ENCODE measurements at regions not wholly inside any gene's neighbourhood (a gene's known extent, or its start where the extent isn't known, plus 50 kb on each side); places are given as distances from the start of the nearest gene placed in this dataset.
"Not testable (repeated sequence)": the region's sequence is repeated elsewhere in the genome, so short reads cannot be mapped to it uniquely, and the experiment has no call there.

DNA sequence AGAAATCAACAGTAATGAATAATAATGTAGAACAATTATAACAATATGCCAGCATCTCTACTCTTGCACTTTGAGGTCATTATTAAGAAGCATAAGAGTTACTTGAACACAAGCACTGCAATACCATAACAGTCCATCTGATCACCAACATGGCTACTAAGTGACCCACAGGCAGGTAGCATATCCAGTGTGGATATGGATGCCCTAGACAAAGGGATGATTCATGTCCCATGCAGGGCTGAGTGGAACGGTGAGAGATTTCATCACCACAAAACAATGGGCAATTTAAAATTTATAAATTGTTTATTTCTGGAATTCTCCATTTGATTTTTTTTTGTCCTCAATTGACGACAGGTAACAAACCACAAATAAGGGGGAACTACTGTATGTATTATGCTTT lies 107.7 kb upstream of the TSC22D2 start:
- DNase-seq: no peak

DNA sequence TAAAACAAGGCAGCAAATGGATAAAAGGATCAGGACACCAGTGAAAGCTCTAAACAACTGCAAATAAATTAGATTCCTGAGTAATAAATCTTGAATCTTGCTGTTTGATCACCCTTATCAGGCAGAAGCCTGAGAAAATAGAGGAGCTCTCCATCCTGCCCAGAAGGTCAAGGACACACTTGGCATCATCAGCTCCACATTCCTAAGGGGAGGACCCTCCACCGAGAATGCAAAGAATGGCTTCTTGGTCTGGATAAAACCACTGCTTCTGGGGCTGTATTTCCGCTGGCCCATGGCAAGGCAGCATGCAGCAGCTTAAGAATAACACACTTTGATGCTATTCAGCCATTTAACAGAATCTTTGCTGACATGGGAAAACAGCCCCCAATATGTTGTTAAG lies 108.9 kb upstream of the TSC22D2 start:
- DNase-seq: no peak

DNA sequence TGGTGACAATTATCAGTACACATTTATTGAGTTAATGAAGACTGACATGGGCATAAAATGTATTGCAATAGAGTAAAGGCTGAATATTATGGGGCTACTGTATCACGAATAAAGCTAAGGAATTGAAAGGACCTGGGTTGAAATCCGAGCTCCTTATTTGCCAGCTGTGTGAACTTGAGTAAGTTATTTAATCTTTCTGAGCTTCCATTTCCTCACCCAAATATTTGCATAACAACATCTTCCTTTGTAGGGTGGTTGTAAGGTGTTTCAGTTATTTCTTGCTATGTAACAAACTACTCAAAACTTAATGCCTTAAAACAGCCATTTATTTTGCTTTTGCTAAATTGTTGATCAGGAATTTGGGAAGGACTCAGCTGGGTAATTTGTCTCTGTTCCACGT lies 111.1 kb upstream of the TSC22D2 start:
- no peak for DNase-seq

DNA sequence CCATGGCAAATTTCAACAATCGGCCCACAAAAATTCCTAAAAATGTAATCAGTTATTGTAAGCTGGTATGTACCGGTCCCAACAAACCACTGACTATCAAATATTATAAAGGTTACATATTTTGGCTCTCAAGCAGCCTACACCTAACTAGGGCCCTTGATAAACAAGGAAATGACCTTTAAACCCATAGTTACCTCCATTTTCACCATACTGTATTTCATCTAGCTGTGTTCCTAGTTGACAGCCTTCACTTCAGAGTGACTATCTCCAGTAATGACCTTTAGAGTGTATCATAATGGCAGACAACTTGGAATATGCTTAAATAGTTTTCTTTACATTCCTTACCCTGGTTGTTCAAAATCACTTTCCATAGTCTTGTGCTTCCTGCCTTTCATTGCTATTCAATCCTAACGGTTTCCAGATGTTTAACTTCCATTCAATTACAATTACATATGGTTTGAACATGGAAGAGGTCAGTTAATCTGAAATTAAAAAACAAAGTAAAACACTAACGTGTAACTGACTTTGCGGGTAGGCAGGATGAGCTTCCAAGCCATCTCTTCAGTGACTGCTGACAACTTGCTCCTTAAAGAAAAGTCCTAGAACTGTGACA lies 111.9 kb upstream of the TSC22D2 start:
- no peak for DNase-seq

DNA sequence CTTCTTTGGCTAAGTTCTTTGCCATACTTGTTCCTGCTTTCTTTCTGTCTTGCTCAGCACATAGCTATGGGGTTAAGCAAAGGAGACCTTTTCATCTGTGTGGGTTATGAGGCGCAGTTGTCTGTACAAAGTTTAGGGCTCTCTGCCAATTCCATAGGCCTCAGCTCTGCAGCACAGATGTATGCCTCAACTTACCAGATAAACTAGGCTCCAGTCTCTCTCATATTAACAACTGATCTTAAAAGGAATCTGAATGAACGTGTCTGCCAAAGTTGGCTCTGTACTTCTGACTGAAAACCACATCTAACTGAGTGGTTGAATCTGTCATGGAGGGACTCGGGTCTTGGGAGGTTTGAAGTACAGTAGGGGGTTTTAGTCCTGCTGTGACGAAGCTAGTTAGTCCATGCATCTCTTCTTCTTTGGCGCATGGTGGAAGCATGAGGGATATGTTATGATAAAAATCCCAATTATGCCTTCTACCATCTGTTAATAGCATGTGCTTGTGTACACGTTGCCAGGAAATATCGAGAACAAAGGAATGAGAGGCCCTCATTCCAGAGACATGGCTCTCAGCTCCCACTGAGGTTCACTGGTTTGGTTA lies 114.6 kb upstream of the TSC22D2 start:
- no peak for DNase-seq

DNA sequence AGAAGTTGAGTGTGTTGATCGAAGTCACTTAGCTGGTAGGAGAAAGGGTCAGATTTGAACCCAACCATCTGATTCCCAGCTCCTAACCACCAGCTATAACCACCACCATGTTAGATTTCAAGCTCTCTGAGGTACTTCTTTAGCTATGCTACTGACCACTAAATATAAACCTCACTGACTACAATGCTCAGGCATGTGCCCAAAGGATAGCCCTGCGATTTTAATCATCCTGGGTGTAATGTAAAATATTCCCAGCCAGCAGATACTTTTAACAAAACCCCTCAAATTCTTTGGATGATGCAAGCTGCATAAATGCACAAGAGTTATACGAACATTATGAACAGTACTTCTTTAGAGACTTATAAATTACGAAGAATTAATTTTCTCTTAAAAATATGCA lies 115.2 kb upstream of the TSC22D2 start:
- DNase-seq: no peak

DNA sequence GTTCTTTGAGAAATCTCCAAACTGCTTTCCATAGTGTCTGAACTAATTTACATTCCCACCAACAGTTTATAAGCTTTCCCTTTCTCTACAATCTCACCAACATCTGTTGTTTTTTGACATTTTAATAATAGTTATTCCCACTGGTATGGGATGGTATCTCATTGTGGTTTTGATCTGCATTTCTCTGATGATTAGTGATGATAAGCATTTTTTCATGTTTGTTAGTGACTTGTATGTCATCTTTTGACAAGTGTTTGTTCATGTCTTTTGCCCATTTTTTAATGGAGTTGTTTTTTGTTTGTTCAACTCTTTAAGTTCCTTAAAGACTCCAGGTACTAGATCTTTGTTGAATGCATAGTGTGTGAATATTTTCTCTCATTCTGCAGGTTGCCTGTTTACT lies 116.6 kb upstream of the TSC22D2 start:
- no peak for DNase-seq

DNA sequence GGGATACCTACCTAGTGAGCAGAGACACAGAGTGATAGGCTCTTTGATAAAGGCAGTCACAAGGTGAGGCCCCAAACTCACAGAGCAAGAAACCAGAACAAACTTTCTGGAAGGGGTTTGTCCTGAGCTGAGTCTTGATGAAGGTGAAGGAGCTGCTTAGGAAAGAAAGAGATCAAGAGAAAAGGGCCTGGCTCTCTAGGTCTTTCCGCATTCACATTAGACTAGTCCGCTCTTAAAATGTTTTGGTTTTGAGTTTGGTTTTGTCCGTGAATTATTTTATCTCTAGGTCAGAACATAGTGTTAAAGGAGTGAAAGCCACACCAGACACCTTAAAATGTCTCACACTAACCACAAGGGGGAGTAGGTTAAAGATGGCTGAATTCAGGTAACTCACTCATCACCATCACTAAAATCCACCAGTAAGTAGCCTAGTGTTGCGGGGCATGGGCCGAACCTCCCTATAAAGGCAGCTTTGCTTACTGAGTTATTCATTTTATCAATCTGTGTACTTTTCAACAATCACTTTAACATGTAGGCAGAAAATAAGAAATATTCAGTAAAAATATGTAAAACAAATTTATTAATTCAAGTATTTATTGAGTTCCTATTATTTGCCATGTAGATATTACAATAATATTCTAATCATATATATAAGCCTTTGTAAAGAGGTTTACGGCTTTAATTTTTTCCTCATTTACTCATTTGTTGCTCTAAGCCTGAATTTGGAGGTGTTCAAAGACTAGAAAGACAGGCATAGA lies 121.5 kb upstream of the TSC22D2 start:
- DNase-seq: no peak

DNA sequence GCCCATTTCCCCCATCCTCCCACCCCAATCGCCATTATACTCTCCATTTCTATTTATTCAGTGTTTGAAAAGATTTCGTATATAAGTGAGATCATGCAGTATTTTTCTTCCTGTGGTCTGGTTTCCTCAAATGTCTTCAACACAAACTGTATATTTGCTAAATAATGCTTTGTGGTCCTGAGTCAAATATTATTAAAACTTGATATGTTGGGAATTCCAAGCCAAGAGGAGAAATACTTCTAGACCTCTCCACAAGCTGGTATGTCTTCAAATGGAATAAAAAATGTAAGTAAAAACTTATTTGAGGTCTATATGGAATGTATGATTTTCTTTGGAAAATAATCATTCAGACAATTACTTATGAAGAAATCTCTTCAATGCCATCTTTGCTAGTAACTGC lies 122.5 kb upstream of the TSC22D2 start:
- no peak for DNase-seq

DNA sequence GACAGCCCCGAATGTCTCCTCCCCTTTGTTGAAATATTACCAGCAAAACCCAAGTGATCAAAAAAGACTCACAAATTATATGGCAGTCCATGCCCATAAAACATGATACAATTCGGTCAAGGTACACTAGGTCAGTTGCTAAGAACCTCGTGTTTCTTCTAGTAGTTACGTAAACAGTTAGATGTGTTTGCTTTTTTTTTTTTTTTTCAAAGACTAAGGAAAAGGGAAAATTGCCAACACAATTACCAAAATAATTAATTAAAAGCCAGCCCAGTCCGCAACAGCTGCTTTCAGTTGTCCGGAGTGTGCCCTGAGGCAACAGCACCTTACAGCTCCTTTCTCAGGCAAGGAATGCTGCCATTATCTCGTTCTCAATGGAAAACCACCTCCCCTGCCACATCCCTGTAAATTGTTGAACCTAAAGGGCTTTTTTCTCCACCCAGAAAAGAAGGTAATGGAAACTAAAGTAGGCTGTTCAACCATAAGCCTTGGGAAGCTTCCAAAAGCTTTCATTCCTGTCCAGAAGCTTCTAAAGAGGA lies 129.2 kb upstream of the TSC22D2 start:
- no peak for DNase-seq

DNA sequence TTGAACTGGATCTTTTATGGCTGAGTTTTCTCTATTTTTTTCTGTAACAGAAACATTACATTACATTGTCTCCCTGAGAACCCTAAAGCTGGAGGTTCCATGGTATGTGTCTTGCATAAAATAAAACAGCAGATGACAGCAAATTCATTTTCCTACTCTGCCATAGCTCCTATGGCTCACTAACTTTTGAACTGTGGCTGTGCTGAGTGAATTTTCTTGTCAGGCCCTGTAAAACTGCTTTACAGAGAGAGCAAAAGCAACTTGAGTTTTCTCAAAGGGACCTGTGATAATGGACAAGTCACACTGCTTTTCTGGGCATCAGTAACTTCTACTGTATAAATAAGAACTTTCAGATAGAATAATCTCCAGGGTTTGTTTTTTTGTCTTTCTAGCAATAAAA lies 129.9 kb upstream of the TSC22D2 start:
- DNase-seq: no peak

DNA sequence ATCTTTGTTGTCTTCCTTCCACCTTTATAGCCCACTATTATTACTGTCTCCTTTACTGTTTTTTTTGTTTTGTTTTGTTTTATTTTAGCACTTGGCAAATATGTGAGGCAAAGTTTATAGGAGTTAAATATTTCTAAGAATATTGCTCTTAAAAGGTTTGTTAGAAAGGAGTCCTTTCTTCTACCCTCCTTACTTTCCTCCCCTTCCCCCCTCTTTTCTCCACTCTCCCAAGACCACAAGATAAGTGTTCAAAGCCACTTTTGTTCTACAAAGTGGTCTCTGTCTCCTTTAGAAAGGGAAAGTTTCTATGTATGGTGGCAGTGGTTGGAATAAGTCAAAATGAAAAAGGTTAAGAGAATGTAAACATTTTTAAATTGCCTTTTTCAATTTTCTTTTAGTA lies 130.7 kb upstream of the TSC22D2 start:
- no peak for DNase-seq

DNA sequence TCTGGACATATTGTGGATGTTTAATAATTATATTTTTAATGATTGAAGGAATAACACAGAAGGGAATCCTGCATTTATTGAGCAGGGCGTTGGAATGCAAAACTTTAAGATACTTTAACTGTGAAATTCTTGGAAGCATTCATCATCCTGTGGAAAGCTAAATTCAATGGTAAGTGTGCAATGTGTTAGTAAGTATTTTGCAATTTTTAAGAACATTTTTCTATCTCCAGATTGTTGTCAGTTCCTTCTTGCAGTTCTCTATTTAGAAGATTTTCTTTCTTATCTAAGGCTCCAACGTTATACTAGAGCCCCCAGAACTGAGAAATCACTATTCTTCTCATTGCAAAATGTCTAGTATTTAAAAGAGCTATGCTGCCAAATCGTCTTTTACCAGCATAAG lies 132.2 kb upstream of the TSC22D2 start:
- DNase-seq: no peak

DNA sequence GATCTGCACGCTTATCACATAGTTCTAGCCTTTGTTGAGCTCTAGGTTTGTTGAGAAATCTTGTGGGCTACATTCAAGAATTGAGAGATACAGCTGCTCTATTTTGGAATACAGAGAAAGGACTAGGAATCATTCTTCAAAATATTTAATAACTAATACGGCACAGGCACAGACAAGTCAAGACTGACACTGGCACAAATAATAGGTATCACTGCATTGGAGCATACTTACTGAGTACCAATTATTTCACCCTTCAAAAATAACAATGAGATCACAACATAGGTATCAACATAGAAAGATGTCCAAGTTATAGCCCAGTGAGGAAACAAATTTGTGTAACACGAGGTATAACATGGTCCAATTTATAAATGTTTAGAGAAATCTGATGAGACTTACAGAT lies 133.7 kb upstream of the TSC22D2 start:
- DNase-seq: no peak

DNA sequence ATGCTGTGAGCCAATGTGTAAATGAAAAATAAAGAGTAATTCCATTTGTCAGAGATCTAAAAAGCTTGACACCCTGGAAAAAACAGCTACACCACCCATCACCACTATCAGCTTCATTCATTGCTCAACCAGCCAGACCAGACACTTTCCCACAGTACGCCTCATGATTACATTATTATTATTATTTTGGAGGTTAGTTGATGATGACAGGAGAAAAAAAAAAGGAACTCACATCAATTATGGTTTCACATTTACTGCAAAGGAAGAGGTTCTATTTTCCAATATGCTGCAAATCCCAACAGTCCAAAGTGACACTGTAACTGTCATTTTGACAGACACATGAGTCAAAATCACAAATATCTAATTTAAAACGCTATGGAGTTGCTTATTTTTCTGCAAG lies 134.7 kb upstream of the TSC22D2 start:
- DNase-seq: no peak

DNA sequence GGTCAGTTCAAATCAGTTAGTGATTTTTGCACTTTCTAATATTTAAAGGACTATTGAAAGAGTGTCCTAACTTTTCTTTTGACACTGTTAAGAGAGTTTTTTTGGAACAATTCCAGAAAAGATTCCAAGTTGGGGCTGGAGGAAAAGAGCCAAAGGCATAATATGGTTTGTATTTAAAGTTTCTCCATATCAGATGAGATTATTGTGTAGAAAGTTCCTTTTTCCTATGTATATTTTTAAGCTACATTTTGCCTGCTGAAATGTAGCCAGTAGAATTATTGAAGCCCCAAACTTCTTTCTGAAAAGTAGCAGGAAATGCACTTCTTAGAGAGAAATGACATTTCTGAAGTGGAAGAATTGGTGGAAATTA lies 136.5 kb upstream of the TSC22D2 start:
- no peak for DNase-seq

DNA sequence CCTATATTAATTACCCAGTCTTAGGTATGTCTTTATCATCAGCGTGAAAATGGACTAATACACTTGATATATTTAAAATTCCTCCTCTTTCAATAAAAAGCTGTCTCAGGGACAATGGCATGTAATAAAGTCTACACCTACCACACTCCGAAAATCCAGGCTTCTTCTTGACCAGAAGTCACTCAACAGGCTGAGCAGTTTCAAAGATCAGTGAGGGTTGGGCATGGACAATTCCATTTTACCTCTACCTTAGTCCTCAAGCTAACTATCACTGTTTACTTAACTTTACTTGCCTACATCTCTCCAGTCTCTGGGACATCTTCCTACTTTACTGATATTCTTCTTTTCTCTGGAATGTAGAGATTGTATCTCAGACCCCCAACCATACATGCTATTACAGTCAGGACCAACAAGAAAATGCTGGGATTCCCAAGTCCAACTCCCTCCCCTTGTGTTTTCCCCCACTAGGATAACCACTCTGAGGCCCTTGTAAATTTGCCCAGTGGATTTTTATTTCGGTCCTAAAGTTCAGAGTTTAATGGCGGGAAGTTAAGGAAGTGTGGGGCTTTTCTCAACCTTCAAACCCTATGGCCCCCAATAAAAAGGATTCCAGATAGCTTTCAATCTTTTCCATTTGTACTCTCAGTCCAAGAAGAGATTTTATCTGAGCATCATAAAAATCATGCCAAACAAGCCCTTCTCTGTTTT lies 137.1 kb upstream of the TSC22D2 start:
- DNase-seq: no peak

DNA sequence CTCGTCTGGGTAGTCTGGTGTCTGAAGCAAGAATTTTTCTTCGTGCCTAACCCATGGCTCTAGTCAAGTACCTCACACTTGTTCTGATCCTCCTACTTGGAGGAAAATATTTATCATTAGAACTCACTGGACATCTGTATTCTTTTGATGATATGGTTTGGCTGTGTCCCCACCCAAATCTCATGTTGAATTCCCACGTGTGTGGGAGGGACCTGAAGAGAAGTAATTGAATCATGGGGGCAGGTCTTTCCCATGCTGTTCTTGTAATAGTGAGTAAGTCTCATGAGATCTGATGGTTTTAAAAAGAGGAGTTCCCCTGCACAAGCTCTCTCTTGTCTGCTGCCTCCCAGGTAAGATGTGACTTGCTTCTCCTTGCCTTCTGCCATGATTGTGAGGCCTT lies 137.7 kb upstream of the TSC22D2 start:
- DNase-seq: not testable (repeated sequence)

DNA sequence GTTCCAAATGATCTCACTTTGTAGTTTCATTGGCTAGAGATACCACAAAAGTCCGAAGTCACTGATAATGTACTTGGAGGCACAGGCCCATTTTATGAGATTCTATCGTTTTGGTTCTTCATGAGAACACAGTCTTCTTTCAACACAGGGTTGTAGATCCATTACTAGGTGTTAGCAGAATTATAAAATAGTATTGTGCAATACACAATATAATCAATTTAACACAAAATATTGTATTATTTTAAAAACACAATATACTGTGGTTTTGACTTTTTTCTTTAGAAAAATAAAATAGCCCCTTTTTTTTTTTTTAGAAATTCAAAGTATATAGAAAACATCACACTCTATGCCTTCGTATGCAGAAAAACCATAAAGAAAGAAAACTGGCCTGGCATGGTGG lies 138.6 kb upstream of the TSC22D2 start:
- DNase-seq: no peak

DNA sequence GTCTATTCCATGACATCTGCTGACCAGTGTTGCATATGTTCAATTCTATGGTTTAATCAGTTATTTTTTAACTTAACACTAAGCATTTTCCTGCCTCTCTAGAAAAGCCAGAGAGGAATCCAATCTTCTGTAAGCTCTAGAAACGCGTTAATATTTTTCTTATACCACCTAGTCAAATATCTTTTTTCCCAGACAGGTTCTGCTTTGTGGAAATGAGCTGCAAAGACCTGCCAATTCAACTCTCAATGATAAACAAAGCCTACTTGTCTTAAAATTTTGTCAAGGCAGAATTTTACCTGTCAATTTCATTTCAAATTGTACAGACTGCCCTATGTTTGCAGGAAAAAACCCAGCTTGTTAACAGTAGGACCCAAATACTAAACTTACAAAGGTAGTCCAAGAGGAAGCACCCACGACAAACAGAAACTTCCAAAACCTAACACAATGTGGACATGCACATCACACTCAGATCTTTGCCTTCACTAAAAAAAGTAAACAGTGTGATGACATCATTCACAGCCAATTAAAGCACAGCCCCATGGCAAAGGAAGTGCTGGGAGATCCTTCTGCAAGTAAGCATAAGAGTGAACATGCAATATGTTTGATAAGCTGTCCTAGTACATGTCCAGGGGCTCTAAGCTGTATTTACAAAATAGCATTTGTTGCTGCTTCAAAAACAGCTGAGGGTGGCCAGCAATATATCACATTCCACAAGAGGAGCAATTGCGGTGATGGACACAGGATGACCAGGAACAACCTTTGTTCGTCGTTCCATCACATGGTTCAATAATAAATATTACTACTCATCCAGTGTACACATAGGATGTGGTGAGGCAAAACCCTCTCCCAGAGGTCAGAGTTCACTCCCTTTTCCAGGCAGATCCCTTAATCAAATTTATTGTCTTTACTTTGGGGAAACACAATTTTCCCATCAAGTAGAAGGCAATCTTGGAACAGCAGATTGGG lies 139.4 kb upstream of the TSC22D2 start:
- no peak for DNase-seq

DNA sequence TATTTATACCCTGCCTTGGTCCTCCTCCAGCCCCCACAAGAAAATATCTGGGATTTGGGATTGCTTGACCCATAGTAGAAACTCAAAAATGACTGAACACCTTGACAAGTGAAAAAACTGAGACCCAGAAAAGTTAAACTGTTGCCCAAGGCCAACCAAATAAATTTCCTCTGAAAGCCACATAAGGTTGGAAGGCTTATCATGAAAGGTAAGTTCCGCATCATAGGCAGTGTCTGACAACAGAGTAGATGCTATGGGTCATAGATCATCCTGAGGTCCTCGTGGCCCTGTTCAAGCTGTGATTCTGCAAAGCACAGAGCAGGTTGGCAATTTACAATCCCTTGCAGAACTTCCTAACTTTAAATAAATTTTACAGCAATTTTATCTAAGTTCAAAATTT lies 140.8 kb upstream of the TSC22D2 start:
- no peak for DNase-seq

DNA sequence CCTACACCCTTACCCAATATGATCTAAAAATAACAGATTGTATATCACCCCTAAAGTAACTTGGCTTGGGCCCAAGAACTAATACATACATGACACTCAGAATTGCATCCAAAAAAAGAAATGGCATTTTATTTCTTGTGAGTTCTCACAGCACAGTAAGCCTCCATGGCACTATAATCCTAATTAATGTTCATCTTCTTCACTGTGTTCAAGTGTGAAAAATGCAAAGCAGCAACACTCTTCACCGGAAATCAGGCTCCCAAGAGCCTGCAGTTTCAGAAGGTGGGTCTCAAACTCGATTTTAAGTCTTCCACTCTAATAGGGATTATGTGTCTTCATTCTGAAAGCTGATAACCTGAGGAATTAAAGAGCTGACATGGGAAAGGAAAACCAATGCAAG lies 142.8 kb upstream of the TSC22D2 start:
- no peak for DNase-seq
